ENCODE measurements at regions not wholly inside any gene's neighbourhood (a gene's known extent, or its start where the extent isn't known, plus 50 kb on each side); places are given as distances from the start of the nearest gene placed in this dataset.

GRCh38 chr14:42323426-42323825 is 716.8 kb downstream of the LRFN5 start:
- H3K4me3 Mint-ChIP-seq: no peak overlapping the region
- no peak for DNase-seq
- no peak for ATAC-seq
- H3K4me1 Mint-ChIP-seq (ENCODE audit: low read depth): no peaks in the 10 kb centered on the region
- H3K27me3 Mint-ChIP-seq (ENCODE audit: low read depth): no peaks in the 10 kb centered on the region
- peaks cover 11% of the 10 kb centered on the region for H3K9me3 Mint-ChIP-seq
- no peaks in the 10 kb centered on the region for H3K36me3 Mint-ChIP-seq (ENCODE audit: insufficient read depth)

DNA sequence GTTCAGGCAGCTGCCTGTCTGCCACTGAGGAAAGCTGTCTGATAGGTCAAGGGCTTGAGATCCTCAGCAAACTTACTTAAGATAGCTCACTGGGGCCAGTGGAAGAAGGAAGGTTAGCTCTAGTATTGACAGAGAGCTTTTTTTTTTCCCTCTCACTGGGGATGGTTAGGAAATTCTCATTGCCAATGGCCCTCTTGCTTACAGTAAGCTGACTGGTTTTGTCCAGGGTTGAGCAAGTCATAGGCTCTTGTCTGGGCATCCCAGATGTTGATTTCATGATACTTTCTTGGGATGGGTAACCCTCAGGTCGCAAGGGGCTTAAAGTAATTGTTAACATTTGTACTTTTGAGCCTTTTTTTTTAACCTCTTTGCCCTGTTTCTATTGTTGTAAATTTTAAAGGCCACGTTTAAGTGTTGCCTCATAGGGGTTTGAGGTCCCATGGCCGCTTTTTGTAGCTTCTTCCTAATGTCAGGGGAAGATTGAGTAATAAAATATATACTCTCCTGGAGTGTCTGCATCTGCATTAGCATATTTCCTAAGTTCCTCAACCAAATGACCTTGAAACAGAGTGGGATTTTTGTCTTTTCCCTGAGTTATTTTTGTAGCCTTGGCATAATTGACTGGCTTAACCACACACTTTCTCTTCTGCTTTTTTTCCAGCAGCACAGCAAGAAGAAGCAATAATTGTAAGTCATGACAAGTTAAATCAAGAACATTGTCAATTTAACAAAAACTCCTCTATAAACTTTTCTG is 716.0 kb downstream of the LRFN5 start:
- H3K4me1 Mint-ChIP-seq (ENCODE audit: low read depth): no peaks in the 10 kb centered on the region
- no peaks in the 10 kb centered on the region for H3K27me3 Mint-ChIP-seq (ENCODE audit: low read depth)
- DNase-seq (no peak), ATAC-seq (no peak)
- peaks cover 11% of the 10 kb centered on the region for H3K9me3 Mint-ChIP-seq
- H3K36me3 Mint-ChIP-seq (ENCODE audit: insufficient read depth): no peaks in the 10 kb centered on the region
- no peak overlapping the region for H3K4me3 Mint-ChIP-seq

GRCh38 chr14:42319996-42320395 is 713.3 kb downstream of the LRFN5 start:
- no peak overlapping the region for H3K4me3 Mint-ChIP-seq
- H3K9me3 Mint-ChIP-seq: peaks cover 8% of the 10 kb centered on the region
- H3K27me3 Mint-ChIP-seq (ENCODE audit: low read depth): no peaks in the 10 kb centered on the region
- H3K4me1 Mint-ChIP-seq (ENCODE audit: low read depth): no peaks in the 10 kb centered on the region
- H3K36me3 Mint-ChIP-seq (ENCODE audit: insufficient read depth): no peaks in the 10 kb centered on the region
- ATAC-seq (no peak), DNase-seq (no peak)

DNA sequence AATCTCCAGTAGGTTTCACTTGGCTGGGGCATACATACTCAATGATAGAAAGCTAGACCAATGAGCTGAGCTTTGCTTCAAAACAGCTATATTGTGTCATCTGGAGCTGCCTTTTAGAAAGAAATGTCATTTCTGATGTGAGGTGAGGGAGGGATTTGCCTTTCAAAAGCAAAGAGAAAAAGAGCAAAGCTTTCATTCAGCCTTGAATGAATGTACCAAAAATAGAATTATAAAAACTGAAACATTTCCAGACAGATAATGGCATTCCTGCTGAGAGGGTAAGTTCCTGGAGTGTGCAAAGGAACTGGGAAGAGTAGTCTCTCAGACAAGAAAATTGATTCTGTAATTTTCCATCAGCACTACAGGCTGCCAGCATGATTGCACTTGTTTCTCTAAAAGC is 710.0 kb downstream of the LRFN5 start:
- Mint-ChIP-seq H3K4me1 (ENCODE audit: low read depth) (no peaks in the 10 kb centered on the region), H3K4me3 (no peak overlapping the region), H3K27me3 (ENCODE audit: low read depth) (no peaks in the 10 kb centered on the region), H3K9me3 (peaks cover 7% of the 10 kb centered on the region), H3K36me3 (ENCODE audit: insufficient read depth) (no peaks in the 10 kb centered on the region)
- no peak for ATAC-seq
- DNase-seq: no peak

DNA sequence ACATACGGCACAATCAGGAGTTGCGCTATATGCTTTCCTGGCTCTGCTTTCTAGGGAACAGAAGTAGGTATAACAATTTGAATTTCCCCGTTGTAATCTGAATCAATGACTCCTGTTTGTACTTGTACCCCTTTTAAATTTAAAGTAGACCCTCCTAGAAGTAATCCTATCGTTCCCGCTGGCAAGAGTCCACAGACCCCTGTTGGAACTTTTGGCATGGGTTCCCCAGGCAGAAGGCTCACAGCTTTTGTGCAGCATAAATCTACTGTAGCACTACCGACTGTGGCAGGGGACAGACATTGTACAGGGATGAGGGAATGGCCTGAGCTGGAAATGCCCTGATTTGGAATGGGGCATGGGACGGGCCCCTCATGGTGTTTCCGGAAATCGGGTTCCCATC is 705.2 kb downstream of the LRFN5 start:
- Mint-ChIP-seq H3K36me3 (ENCODE audit: insufficient read depth) (no peaks in the 10 kb centered on the region), H3K9me3 (peaks cover 18% of the 10 kb centered on the region)
- DNase-seq: no peak

GRCh38 chr14:42307239-42307825 is 700.7 kb downstream of the LRFN5 start:
- peaks cover 26% of the 10 kb centered on the region for H3K9me3 Mint-ChIP-seq

More for the DNA sequence above, 705.2 kb downstream of the LRFN5 start:
- Mint-ChIP-seq H3K27me3 (ENCODE audit: low read depth) (no peaks in the 10 kb centered on the region), H3K4me1 (ENCODE audit: low read depth) (no peaks in the 10 kb centered on the region), H3K4me3 (no peak overlapping the region)
- no peak for ATAC-seq

DNA sequence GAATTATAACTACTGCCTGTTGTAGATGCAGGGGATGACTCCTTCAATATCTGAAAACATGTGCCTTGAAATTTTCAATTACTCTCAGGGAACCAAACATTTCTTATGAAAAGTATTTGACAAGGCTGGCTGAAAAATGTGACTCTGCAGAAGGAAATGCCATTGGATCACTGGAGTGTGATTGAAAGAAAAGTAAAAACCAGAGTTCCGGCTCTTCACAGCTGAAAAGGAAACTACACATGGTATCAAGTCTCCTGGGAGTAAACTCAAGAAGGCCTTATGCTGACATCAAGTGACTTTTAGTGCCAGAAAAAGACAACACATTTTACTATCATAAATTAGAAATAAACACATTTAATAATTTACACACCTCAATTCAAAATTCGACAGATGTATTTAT is 693.0 kb downstream of the LRFN5 start:
- no peak for DNase-seq

More at GRCh38 chr14:42307239-42307825, 700.7 kb downstream of the LRFN5 start:
- H3K4me3 Mint-ChIP-seq: no peak overlapping the region
- ATAC-seq (no peak), DNase-seq (no peak)
- no peaks in the 10 kb centered on the region for H3K4me1 Mint-ChIP-seq (ENCODE audit: low read depth)
- no peaks in the 10 kb centered on the region for H3K36me3 Mint-ChIP-seq (ENCODE audit: insufficient read depth)
- H3K27me3 Mint-ChIP-seq (ENCODE audit: low read depth): no peaks in the 10 kb centered on the region

GRCh38 chr14:42293180-42293579 is 686.5 kb downstream of the LRFN5 start:
- peaks cover 6% of the 10 kb centered on the region for H3K9me3 Mint-ChIP-seq
- ATAC-seq: no peak
- H3K36me3 Mint-ChIP-seq (ENCODE audit: insufficient read depth): no peaks in the 10 kb centered on the region
- no peaks in the 10 kb centered on the region for H3K27me3 Mint-ChIP-seq (ENCODE audit: low read depth)
- no peak overlapping the region for H3K4me3 Mint-ChIP-seq
- no peak for DNase-seq
- H3K4me1 Mint-ChIP-seq (ENCODE audit: low read depth): no peaks in the 10 kb centered on the region

More for the DNA sequence above, 693.0 kb downstream of the LRFN5 start:
- no peaks in the 10 kb centered on the region for H3K27me3 Mint-ChIP-seq (ENCODE audit: low read depth)
- no peaks in the 10 kb centered on the region for H3K4me1 Mint-ChIP-seq (ENCODE audit: low read depth)
- no peaks in the 10 kb centered on the region for H3K36me3 Mint-ChIP-seq (ENCODE audit: insufficient read depth)
- no peak overlapping the region for H3K4me3 Mint-ChIP-seq
- H3K9me3 Mint-ChIP-seq: peaks cover 7% of the 10 kb centered on the region
- no peak for ATAC-seq

- no peaks in the 10 kb centered on the region for H3K27me3 Mint-ChIP-seq (ENCODE audit: low read depth)
- H3K9me3 Mint-ChIP-seq: peaks cover 13% of the 10 kb centered on the region
- no peaks in the 10 kb centered on the region for H3K4me1 Mint-ChIP-seq (ENCODE audit: low read depth)
- no peak for ATAC-seq
- H3K4me3 Mint-ChIP-seq: no peak overlapping the region
- no peaks in the 10 kb centered on the region for H3K36me3 Mint-ChIP-seq (ENCODE audit: insufficient read depth)
- DNase-seq: no peak
Measured at GRCh38 chr14:42277840-42278239, 671.2 kb downstream of the LRFN5 start.

DNA sequence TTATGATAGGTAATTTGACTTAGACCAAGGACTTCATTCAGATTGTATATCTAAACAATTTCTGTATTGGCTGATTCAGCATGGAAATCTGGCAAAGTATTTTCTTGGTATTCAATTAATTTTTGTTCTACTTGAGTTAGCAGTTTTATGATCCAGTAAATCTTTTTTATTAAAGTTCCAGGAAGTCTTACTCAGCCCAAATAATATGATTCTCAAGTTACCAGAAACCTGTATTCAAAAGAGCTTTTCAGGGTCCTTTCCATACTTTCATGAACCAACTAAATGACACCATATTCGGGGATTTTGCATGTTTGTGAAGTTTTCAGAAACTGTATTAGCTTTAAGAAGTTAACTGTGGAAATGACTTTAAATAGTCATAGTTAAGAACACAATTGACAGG is 662.6 kb downstream of the LRFN5 start:
- Mint-ChIP-seq H3K4me3 (no peak overlapping the region), H3K4me1 (ENCODE audit: low read depth) (no peaks in the 10 kb centered on the region), H3K36me3 (ENCODE audit: insufficient read depth) (no peaks in the 10 kb centered on the region), H3K27me3 (ENCODE audit: low read depth) (no peaks in the 10 kb centered on the region), H3K9me3 (peaks cover 20% of the 10 kb centered on the region)
- DNase-seq (no peak), ATAC-seq (no peak)

DNA sequence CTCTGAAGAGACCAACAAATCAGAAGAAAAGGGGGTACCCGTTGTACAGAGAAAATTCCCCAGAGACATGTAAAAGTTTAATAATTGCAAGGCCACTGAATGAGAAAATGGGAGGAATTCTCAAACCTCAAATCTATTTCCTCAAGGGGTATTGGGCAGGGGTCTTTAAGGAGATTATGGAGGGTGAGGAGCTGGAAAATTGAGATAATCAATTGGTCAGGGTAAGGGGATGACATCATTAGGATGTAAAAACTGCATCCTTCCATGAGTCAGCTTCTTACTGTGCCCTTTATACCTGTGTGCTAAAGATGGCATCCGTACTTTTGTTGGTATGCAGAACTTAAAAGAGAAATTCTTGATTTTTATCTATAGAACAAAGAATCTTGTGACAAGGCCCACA is 641.5 kb downstream of the LRFN5 start:
- H3K4me3 Mint-ChIP-seq: no peak overlapping the region
- H3K9me3 Mint-ChIP-seq: peaks cover 10% of the 10 kb centered on the region
- no peaks in the 10 kb centered on the region for H3K4me1 Mint-ChIP-seq (ENCODE audit: low read depth)
- no peaks in the 10 kb centered on the region for H3K27me3 Mint-ChIP-seq (ENCODE audit: low read depth)
- ATAC-seq (no peak), DNase-seq (no peak)
- no peaks in the 10 kb centered on the region for H3K36me3 Mint-ChIP-seq (ENCODE audit: insufficient read depth)

DNA sequence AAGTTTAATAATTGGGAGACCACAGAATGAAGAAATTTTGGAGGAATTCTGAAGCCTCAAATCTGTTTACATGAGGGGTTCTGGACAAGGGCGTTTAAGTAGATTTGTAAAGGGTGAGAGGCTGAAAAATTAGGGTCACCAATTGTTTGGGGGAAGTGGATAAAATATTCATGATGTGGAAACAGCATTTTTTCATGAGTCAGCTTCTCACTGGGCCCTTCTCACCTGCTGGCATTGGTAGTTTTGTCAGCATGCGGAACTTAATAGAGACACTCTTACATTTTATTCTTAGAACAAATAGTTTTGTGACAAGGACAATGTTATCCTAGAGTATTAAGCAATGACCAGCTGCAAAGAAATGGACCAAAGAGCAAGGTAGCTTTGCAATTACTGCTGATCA is 634.4 kb downstream of the LRFN5 start:
- peaks cover 25% of the 10 kb centered on the region for H3K9me3 Mint-ChIP-seq
- H3K4me3 Mint-ChIP-seq: no peak overlapping the region
- ATAC-seq (no peak), DNase-seq (no peak)
- no peaks in the 10 kb centered on the region for H3K27me3 Mint-ChIP-seq (ENCODE audit: low read depth)
- H3K36me3 Mint-ChIP-seq (ENCODE audit: insufficient read depth): no peaks in the 10 kb centered on the region
- H3K4me1 Mint-ChIP-seq (ENCODE audit: low read depth): no peaks in the 10 kb centered on the region

- Mint-ChIP-seq H3K9me3 (peaks cover 4% of the 10 kb centered on the region), H3K27me3 (ENCODE audit: low read depth) (no peaks in the 10 kb centered on the region), H3K4me1 (ENCODE audit: low read depth) (no peaks in the 10 kb centered on the region), H3K36me3 (ENCODE audit: insufficient read depth) (no peaks in the 10 kb centered on the region), H3K4me3 (no peak overlapping the region)
- no peak for DNase-seq
- ATAC-seq: no peak
Measured at GRCh38 chr14:42229976-42230375, 623.3 kb downstream of the LRFN5 start.

DNA sequence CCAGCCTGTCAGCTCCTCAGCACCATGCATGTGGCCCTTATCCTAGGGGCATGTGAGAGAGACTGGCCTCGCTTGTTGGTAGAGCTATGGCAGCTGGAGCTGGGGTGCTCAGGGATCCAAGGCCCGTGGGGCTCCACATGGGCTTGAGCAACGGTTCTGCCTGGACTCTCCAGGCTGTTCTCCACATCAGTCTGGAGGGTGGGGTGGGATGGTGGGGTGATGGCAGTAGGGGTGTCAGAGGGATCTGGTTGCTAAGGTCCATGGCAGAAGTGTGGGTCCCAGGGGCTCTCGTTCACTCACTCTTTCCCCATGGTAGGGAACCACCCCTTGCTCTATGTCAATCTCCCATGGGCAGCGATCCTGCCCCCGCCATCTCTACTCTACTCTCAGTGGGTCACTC is 622.6 kb downstream of the LRFN5 start:
- DNase-seq (no peak), ATAC-seq (no peak)
- Mint-ChIP-seq H3K4me1 (ENCODE audit: low read depth) (no peaks in the 10 kb centered on the region), H3K9me3 (peaks cover 4% of the 10 kb centered on the region), H3K4me3 (no peak overlapping the region), H3K36me3 (ENCODE audit: insufficient read depth) (no peaks in the 10 kb centered on the region), H3K27me3 (ENCODE audit: low read depth) (no peaks in the 10 kb centered on the region)

DNA sequence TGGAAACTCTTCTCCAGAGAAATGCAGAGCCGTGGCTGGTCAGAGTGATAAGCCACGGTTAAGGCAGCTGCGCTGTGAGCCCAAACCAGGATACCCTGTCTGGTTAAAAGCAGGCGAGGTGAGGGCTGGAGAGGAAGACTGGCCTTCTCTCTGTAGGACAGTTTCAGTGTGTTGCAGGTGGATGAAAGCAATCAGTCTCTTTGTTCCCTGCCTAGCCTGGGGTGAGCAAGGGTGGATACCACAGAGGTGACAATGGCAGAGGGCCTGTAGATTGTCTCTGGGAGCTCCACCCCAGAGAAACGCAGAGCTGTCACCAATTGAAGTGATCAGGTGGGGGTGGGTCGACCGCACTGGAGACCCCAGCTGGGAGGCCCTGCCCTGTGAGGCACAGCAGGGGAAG is 621.9 kb downstream of the LRFN5 start:
- no peak for DNase-seq
- no peak overlapping the region for H3K4me3 Mint-ChIP-seq
- no peak for ATAC-seq
- no peaks in the 10 kb centered on the region for H3K36me3 Mint-ChIP-seq (ENCODE audit: insufficient read depth)
- no peaks in the 10 kb centered on the region for H3K4me1 Mint-ChIP-seq (ENCODE audit: low read depth)
- H3K27me3 Mint-ChIP-seq (ENCODE audit: low read depth): no peaks in the 10 kb centered on the region
- peaks cover 4% of the 10 kb centered on the region for H3K9me3 Mint-ChIP-seq
